Dedifferentiated amniotic fluid mesenchymal stem cell (primary cell): ENCODE measurements at regions not wholly inside any gene's neighbourhood (a gene's known extent, or its start where the extent isn't known, plus 50 kb on each side); places are given as distances from the start of the nearest gene placed in this dataset.
"Not testable (repeated sequence)": the region's sequence is repeated elsewhere in the genome, so short reads cannot be mapped to it uniquely, and the experiment has no call there.

Experiments
- DNase-seq: peaks from one replicate; pipeline ENCODE4 v3.0.0-alpha.2; 2016; ENCODE audit errors: extremely low spot score

DNA sequence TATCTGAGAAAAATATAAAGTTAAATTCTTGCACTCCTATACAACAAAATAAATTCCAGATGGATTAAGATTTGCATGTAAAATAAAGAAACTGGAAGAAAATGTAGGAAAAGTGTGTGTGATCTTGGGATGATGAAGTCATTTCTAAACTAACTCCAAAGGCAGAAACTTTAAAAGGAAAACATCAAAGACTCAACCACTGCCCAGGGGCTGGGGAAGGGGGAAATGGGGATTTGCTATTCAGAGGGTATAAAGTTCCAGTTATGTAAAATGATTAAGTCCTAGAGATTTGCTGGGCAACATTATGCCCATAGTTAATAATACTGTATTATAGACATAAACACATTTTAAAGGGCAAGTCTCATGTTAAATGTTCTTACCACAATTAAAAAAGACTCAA, 254.5 kb downstream of the DEPDC1B start:
- no peak for DNase-seq

- DNase-seq, result no peak
Measured at GRCh38 chr5:60444661-60445360, 255.2 kb downstream of the DEPDC1B start.

GRCh38 chr5:60439552-60439951, 260.4 kb downstream of the DEPDC1B start:
- no peak for DNase-seq

GRCh38 chr5:60437308-60437707, 262.7 kb downstream of the DEPDC1B start:
- no peak for DNase-seq

- DNase-seq, result no peak
Measured at GRCh38 chr5:60436518-60436917, 263.4 kb downstream of the DEPDC1B start.

DNA sequence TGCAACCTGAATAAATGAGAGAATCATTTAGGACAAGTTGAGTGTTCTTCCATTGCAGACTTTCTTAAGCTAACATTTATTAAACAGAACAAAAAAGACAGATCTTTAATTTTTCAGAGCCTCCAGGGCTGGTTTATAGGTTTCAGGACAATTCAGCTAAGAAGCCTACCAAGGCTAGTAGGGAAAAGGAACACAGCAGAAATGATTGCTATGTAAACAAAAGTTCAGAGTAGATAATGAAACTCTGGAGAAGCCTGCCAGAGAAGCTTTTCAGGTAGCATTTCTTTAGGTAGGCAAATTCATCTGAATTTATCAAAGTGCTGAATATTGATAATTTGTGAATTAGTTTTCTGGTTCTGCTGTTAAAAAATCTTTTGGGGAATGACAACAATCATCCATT, 264.2 kb downstream of the DEPDC1B start:
- DNase-seq, result no peak

GRCh38 chr5:60426189-60426588, 273.8 kb downstream of the DEPDC1B start:
- not testable (repeated sequence) for DNase-seq

DNA sequence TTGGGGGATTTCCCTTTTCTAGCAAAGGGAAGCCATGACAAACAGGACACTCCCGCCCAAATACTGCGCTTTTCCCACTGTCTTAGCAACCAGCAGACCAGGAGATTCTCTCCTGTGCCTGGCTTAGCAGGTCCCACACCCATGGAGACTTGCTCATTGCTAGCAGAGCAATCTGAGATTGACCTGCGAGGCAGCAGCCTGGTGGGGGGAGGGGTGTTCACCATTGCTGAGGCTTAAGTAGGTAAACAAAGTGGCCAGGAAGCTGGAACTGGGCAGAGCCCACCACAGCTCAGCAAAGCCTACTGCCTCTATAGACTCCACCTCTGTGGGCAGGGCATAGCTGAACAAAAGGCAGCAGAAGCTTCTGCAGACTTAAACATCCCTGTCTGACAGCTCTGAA, 279.2 kb downstream of the DEPDC1B start:
- not testable (repeated sequence) for DNase-seq

DNA sequence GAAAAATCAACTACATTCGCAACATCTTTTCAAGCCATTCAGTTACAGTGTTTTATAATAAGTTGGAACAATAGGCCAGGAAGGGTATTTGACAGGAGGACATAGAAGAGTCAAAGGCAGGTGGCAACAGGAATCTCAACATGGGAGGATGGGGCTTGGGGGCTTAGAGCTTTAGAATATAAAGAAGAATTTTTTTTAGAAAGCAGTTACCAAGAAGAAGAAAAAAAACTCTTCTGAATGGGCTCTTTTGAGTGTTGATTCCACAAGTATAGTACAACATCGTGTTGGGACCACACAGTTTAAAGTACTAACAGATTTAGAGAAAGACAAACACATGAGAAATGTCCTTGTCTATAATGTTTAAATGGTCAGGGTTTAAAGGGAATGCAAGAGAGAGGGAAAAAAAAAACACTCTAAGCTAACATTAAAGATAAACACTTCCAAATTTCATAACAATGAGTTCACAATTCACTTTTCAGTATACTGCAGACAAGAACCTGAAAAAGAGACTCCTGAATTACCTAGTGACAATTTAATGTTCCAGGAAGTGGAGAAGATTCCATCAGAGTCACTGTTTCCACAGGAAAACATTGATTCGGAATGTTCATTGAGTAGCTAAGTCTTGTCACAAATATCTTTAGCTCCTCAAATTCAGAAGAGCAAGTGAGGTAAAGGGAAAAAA, 282.3 kb downstream of the DEPDC1B start:
- DNase-seq, result no peak

DNA sequence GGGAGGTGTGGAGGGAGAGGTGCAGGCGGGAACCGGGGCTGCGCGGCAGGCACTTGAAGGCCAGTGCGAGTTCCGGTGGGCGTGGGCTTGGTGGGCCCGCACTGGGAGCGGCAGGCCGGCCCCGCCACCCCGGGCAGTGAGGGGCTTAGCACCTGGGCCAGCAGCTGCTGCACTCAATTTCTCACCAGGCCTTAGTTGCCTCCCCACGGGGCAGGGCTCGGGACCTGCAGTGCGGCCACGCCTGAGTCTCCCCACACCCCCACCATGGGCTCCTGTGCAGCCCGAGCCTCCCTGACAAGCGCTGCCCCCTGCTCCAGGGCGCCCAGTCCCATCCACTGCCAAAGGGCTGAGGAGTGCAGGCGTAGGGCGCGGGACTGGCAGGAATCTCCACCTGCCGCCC, 284.5 kb downstream of the DEPDC1B start:
- no peak for DNase-seq

DNA sequence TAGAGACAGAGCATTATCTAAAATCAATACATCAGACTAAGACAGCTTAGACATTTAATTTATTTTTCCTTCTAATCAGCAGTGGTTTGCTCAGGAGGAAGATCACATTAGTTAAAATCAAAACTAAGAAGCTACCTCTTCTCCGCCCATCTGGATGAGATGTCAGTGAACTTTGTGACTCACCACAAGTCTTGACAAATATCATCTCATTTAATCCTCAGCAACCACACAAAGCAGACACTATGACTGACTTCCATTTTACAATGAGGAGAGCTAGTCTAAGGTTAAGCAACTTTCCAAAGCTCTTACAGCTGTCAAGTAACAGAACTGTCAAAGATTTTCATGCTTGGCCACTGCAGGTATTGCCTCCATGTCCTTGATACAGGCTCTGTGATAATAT, 289.5 kb downstream of the DEPDC1B start:
- DNase-seq, result no peak

- no peak for DNase-seq
Measured at GRCh38 chr5:60404171-60404570, 295.8 kb downstream of the DEPDC1B start.

DNA sequence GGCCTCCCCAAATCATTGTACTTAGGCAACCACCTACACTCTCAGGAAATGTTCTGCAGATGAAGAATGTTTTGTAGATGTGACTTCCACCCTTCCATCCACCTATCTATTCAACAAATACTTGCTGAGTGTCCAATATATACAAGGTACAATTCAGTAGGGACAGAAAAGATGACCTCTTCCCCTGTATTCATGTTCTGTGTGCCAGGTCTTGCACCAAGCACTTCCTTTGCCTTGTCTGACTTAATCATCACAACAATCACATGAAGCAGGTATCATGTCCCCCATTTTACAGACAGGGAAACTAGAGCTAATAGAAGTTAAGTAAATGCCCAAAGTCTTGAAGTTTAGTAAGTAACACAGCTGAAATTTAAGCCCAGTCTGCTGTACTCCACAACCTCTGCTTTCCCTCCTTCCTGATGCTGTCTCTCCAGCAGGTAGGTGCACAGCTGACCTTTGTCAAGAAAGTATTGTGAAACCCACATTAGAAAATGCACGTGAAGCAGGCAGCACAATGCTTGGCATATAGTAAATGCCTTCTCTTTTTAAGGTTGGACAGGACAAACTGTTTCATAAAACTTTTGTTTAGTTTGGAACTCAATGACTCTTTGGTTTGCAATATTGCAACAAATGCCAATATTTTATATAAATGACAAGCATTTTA, 296.5 kb downstream of the DEPDC1B start:
- no peak for DNase-seq

DNA sequence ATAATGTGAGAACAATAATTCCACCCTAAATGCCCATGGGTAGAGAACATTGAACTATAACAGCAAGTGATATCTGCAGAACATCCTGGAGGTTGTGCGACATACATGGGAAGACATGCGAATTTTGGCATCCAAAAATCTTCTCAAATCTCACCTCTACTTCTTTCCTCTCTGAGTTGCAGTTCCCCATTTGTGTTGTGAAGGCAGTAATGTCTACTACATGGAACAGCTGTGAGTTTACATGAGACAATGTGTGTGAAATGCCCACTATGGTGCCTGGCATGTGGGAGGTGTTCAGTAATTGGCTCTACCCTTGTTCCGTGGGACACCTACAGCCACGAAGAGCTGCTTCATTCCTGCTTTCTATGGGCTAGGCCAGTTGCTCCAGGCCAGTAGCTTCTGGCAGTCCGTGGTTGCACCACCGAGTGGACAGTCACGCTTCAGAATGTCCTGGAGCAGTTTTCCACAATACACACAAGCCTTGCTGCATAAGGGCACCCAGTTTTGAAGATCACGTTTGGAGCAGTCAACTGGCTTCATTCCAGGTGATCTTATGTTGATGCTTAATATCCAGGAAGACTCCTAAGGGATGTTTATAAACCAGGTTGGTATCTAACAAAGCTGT, 297.7 kb downstream of the DEPDC1B start:
- no peak for DNase-seq

GRCh38 chr5:60401526-60401925, 298.4 kb downstream of the DEPDC1B start:
- no peak for DNase-seq

GRCh38 chr5:60399507-60399906, 300.5 kb downstream of the DEPDC1B start:
- no peak for DNase-seq

GRCh38 chr5:60395712-60396329, 304.1 kb downstream of the DEPDC1B start:
- no peak for DNase-seq

DNA sequence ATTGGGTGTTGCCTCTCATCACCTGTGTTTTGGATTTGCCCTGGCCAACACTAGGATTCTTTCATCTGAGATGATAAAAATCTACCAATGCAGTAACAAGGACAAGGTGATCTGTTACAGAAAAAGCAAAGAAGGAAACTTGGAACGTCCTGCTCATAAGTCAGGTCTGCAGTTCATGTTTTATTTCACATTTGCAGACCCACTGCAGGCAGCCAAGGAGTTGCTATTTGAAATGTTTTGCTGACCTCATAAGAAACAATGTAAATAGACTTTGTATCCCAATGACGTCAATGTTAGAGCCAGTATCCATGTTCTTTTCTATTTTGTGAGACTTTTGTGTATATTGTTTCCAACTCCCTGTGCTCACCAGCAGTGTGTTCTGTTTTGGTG, 312.9 kb downstream of the DEPDC1B start:
- no peak for DNase-seq

DNA sequence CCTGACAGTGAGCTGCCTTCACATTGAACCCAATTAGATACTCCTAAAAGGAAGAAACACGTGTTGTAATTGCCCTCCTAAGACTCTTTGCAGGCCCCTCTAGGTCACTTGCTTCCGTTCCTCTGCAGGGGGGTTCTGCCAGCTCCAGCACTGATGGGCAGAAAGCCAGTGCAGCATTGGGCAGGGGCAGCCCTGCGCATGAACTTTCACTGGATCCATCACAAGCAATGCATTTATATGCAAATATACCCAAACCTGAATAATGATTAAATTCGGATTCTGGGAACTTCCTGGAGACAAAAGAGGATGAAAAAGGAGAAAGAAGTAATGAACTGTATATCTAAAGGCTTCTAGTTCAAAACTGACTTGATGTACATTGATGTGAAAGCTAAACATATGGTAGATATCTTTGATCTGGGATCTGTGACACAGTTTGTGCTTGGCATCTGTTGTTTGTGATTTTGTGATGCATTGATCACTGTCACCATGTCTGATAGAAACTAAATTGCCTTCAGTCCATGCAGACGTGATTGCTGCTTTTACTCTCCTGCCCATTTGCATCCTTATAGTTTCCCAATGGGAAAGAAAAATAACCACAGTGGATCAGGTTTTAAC, 313.4 kb downstream of the DEPDC1B start:
- no peak for DNase-seq

- DNase-seq, result no peak
Measured at GRCh38 chr5:60382716-60383115, 317.2 kb downstream of the DEPDC1B start.

DNA sequence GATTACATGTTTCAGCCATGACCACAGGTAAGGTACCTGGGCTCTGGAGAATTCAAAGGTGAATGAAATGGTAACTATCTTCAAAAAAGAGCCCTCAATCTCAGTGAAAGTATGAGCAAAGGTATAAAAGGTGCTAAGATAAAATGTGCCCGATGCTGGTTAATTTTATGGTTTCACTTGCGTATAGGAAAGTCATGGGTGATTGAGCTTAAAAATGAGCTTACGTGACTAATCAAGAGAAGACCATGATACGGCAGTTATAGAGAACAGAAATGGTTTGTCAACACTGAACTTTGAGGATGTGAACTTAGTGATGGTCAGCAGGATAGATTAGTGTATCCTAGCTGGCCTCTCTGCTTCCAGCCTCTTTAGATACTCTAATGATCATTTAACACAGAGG, 320.1 kb downstream of the DEPDC1B start:
- no peak for DNase-seq

- no peak for DNase-seq
Measured at GRCh38 chr5:60377826-60378225, 322.1 kb downstream of the DEPDC1B start.
